ENCODE measurements at regions not wholly inside any gene's neighbourhood (a gene's known extent, or its start where the extent isn't known, plus 50 kb on each side); places are given as distances from the start of the nearest gene placed in this dataset.

GRCh38 chr11:109300211-109300610 is 121.8 kb upstream of the C11orf87 start:
- Histone ChIP-seq H3K27ac (ENCODE audit: low read length) (no peak overlapping the region), H3K9ac (ENCODE audit: low read length) (no peak overlapping the region), H3K4me3 (ENCODE audit: low read length) (no peak overlapping the region), H3K27me3 (ENCODE audit: control insufficient read depth, insufficient read depth, low read length) (no peaks in the 10 kb centered on the region), H3K4me1 (ENCODE audit: control insufficient read depth, low read depth, low read length) (peaks cover 8% of the 10 kb centered on the region), H3K36me3 (ENCODE audit: control insufficient read depth, low read depth, low read length) (no peaks in the 10 kb centered on the region), H3K9me3 (ENCODE audit: control insufficient read depth, low read depth, low read length) (no peaks in the 10 kb centered on the region)

DNA sequence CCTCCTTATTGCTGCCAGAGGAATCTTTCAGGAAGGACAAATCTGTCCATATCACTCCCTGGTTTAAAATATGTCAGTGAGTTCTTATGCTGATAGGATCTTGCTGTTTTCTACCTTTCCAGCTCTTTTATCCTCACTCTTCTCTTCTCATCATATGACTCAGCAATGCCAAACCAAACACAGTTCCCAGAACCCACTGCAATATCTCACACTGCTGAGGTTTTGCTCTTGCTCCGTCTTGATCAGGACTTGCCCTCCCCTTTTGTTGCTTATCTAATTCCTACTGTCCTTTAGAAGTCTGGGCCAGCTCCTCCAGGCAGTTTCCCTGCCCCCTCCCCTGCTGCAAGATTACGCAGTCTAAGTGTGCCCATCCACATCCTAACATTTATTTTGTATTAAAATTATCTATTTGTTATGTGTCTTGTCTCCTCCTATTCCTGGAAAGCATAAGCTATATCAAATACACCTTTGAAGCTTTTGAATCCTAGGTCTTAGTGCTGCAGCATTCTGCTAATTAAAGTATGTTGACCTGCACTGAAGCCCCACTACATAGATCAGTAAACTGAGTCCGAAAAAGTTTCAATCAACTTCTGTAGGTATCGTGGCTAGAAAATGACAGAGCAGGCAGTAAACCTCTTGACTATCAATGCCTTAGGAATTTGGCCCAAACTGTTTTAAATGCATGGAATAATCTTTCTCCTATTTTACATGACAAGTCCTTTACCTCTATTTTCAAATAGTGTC is 119.2 kb upstream of the C11orf87 start:
- Histone ChIP-seq H3K27me3 (ENCODE audit: control insufficient read depth, insufficient read depth, low read length) (no peaks in the 10 kb centered on the region), H3K9ac (ENCODE audit: low read length) (no peak overlapping the region), H3K36me3 (ENCODE audit: control insufficient read depth, low read depth, low read length) (no peaks in the 10 kb centered on the region), H3K4me1 (ENCODE audit: control insufficient read depth, low read depth, low read length) (peaks cover 8% of the 10 kb centered on the region), H3K9me3 (ENCODE audit: control insufficient read depth, low read depth, low read length) (no peaks in the 10 kb centered on the region), H3K4me3 (ENCODE audit: low read length) (no peak overlapping the region), H3K27ac (ENCODE audit: low read length) (no peak overlapping the region)

DNA sequence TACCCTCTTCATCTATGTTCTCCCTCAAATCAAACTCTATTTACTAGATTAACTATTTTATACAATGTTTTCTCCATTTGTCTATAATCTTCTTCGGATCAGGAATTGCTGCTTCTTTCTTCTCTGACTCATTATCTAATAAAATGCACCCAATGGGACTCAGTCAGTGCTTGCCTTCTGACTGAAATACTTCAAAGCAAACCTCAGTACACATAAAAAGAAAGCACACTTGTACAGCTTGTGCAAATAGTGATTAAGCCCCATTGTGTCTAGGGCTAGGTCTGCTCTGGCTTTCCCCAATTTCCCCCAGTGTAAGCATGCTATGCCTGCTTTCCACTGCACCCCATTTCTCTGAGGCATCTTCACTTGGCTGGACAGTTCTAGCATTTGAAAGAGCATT is 118.6 kb upstream of the C11orf87 start:
- H3K27me3 ChIP-seq (ENCODE audit: control insufficient read depth, insufficient read depth, low read length): no peaks in the 10 kb centered on the region
- no peak overlapping the region for H3K27ac ChIP-seq (ENCODE audit: low read length)
- H3K4me1 ChIP-seq (ENCODE audit: control insufficient read depth, low read depth, low read length): peaks cover 8% of the 10 kb centered on the region
- H3K4me3 ChIP-seq (ENCODE audit: low read length): no peak overlapping the region
- no peaks in the 10 kb centered on the region for H3K36me3 ChIP-seq (ENCODE audit: control insufficient read depth, low read depth, low read length)
- H3K9ac ChIP-seq (ENCODE audit: low read length): no peak overlapping the region
- H3K9me3 ChIP-seq (ENCODE audit: control insufficient read depth, low read depth, low read length): no peaks in the 10 kb centered on the region

GRCh38 chr11:109304159-109304558 is 117.8 kb upstream of the C11orf87 start:
- Histone ChIP-seq H3K4me3 (ENCODE audit: low read length) (no peak overlapping the region), H3K4me1 (ENCODE audit: control insufficient read depth, low read depth, low read length) (peaks cover 8% of the 10 kb centered on the region), H3K9ac (ENCODE audit: low read length) (no peak overlapping the region), H3K9me3 (ENCODE audit: control insufficient read depth, low read depth, low read length) (no peaks in the 10 kb centered on the region), H3K27me3 (ENCODE audit: control insufficient read depth, insufficient read depth, low read length) (no peaks in the 10 kb centered on the region), H3K27ac (ENCODE audit: low read length) (no peak overlapping the region), H3K36me3 (ENCODE audit: control insufficient read depth, low read depth, low read length) (no peaks in the 10 kb centered on the region)

DNA sequence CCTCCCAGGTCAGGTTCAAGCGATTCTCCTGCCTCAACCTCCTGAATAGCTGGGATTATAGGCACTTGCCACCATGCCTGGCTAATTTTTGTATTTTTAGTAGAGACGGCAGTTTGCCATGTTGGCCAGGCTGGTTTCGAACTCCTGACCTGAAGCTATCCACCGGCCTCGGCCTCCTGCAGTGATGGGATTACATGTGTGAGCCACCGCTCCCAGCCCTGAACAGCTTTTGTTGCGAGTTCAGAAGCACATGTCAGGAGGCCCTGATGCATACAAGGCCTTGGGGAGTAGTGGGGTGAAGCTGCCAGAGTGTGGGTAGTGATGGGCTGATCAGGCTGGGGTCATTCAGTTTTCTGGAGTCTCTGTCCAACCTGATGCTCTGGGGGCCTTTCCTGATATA is 117.0 kb upstream of the C11orf87 start:
- Histone ChIP-seq H3K4me1 (ENCODE audit: control insufficient read depth, low read depth, low read length) (peaks cover 8% of the 10 kb centered on the region), H3K36me3 (ENCODE audit: control insufficient read depth, low read depth, low read length) (no peaks in the 10 kb centered on the region), H3K4me3 (ENCODE audit: low read length) (no peak overlapping the region), H3K9ac (ENCODE audit: low read length) (no peak overlapping the region), H3K9me3 (ENCODE audit: control insufficient read depth, low read depth, low read length) (no peaks in the 10 kb centered on the region), H3K27ac (ENCODE audit: low read length) (no peak overlapping the region), H3K27me3 (ENCODE audit: control insufficient read depth, insufficient read depth, low read length) (no peaks in the 10 kb centered on the region)

- Histone ChIP-seq H3K4me1 (ENCODE audit: control insufficient read depth, low read depth, low read length) (peaks cover 8% of the 10 kb centered on the region), H3K4me3 (ENCODE audit: low read length) (no peak overlapping the region), H3K9me3 (ENCODE audit: control insufficient read depth, low read depth, low read length) (no peaks in the 10 kb centered on the region), H3K36me3 (ENCODE audit: control insufficient read depth, low read depth, low read length) (no peaks in the 10 kb centered on the region), H3K27ac (ENCODE audit: low read length) (no peak overlapping the region), H3K27me3 (ENCODE audit: control insufficient read depth, insufficient read depth, low read length) (no peaks in the 10 kb centered on the region), H3K9ac (ENCODE audit: low read length) (no peak overlapping the region)
These were observed 115.7 kb upstream of the C11orf87 start for GRCh38 chr11:109306322-109306721.

DNA sequence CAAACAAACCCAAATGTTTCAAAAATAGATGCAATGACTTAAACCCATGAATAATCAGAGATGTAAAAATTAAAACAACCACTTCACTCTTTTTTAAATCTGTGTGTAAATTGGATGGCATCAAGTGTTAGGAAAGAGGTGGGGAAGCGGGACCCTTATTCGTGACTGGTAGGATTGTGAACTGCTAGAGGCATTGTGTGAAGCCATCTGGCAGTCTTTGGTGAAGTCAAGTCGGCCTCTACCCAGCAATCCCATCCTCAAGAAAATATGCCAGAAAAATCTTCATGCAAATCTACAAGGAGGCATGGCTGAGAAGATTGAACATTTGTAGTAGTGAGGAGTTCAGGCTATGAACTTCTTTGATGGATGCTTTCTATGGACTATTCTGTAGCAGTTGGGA is 114.6 kb upstream of the C11orf87 start:
- peaks cover 3% of the 10 kb centered on the region for H3K4me1 ChIP-seq (ENCODE audit: control insufficient read depth, low read depth, low read length)
- no peak overlapping the region for H3K27ac ChIP-seq (ENCODE audit: low read length)
- H3K9ac ChIP-seq (ENCODE audit: low read length): no peak overlapping the region
- no peaks in the 10 kb centered on the region for H3K9me3 ChIP-seq (ENCODE audit: control insufficient read depth, low read depth, low read length)
- no peaks in the 10 kb centered on the region for H3K27me3 ChIP-seq (ENCODE audit: control insufficient read depth, insufficient read depth, low read length)
- no peaks in the 10 kb centered on the region for H3K36me3 ChIP-seq (ENCODE audit: control insufficient read depth, low read depth, low read length)
- no peak overlapping the region for H3K4me3 ChIP-seq (ENCODE audit: low read length)

- H3K9me3 ChIP-seq (ENCODE audit: control insufficient read depth, low read depth, low read length): no peaks in the 10 kb centered on the region
- H3K27ac ChIP-seq (ENCODE audit: low read length): no peak overlapping the region
- no peak overlapping the region for H3K9ac ChIP-seq (ENCODE audit: low read length)
- H3K27me3 ChIP-seq (ENCODE audit: control insufficient read depth, insufficient read depth, low read length): no peaks in the 10 kb centered on the region
- H3K4me3 ChIP-seq (ENCODE audit: low read length): no peak overlapping the region
- H3K36me3 ChIP-seq (ENCODE audit: control insufficient read depth, low read depth, low read length): no peaks in the 10 kb centered on the region
- no peaks in the 10 kb centered on the region for H3K4me1 ChIP-seq (ENCODE audit: control insufficient read depth, low read depth, low read length)
These were observed 113.4 kb upstream of the C11orf87 start for GRCh38 chr11:109308551-109308950.

GRCh38 chr11:109309153-109309552 is 112.8 kb upstream of the C11orf87 start:
- H3K4me3 ChIP-seq (ENCODE audit: low read length): no peak overlapping the region
- H3K36me3 ChIP-seq (ENCODE audit: control insufficient read depth, low read depth, low read length): no peaks in the 10 kb centered on the region
- H3K27ac ChIP-seq (ENCODE audit: low read length): no peak overlapping the region
- no peaks in the 10 kb centered on the region for H3K4me1 ChIP-seq (ENCODE audit: control insufficient read depth, low read depth, low read length)
- H3K9ac ChIP-seq (ENCODE audit: low read length): no peak overlapping the region
- H3K9me3 ChIP-seq (ENCODE audit: control insufficient read depth, low read depth, low read length): no peaks in the 10 kb centered on the region
- no peaks in the 10 kb centered on the region for H3K27me3 ChIP-seq (ENCODE audit: control insufficient read depth, insufficient read depth, low read length)

GRCh38 chr11:109317726-109318125 is 104.3 kb upstream of the C11orf87 start:
- no peaks in the 10 kb centered on the region for H3K4me1 ChIP-seq (ENCODE audit: control insufficient read depth, low read depth, low read length)
- H3K9ac ChIP-seq (ENCODE audit: low read length): no peak overlapping the region

GRCh38 chr11:109320595-109320994 is 101.4 kb upstream of the C11orf87 start:
- Histone ChIP-seq H3K27ac (ENCODE audit: low read length) (no peak overlapping the region), H3K36me3 (ENCODE audit: control insufficient read depth, low read depth, low read length) (no peaks in the 10 kb centered on the region), H3K9ac (ENCODE audit: low read length) (no peak overlapping the region), H3K9me3 (ENCODE audit: control insufficient read depth, low read depth, low read length) (no peaks in the 10 kb centered on the region), H3K4me3 (ENCODE audit: low read length) (no peak overlapping the region), H3K27me3 (ENCODE audit: control insufficient read depth, insufficient read depth, low read length) (no peaks in the 10 kb centered on the region), H3K4me1 (ENCODE audit: control insufficient read depth, low read depth, low read length) (no peaks in the 10 kb centered on the region)

More at GRCh38 chr11:109317726-109318125, 104.3 kb upstream of the C11orf87 start:
- H3K9me3 ChIP-seq (ENCODE audit: control insufficient read depth, low read depth, low read length): no peaks in the 10 kb centered on the region
- H3K4me3 ChIP-seq (ENCODE audit: low read length): no peak overlapping the region
- no peaks in the 10 kb centered on the region for H3K36me3 ChIP-seq (ENCODE audit: control insufficient read depth, low read depth, low read length)
- no peak overlapping the region for H3K27ac ChIP-seq (ENCODE audit: low read length)
- H3K27me3 ChIP-seq (ENCODE audit: control insufficient read depth, insufficient read depth, low read length): no peaks in the 10 kb centered on the region

- Histone ChIP-seq H3K9ac (ENCODE audit: low read length) (no peak overlapping the region), H3K27me3 (ENCODE audit: control insufficient read depth, insufficient read depth, low read length) (no peaks in the 10 kb centered on the region), H3K4me1 (ENCODE audit: control insufficient read depth, low read depth, low read length) (no peaks in the 10 kb centered on the region), H3K36me3 (ENCODE audit: control insufficient read depth, low read depth, low read length) (no peaks in the 10 kb centered on the region), H3K27ac (ENCODE audit: low read length) (no peak overlapping the region), H3K9me3 (ENCODE audit: control insufficient read depth, low read depth, low read length) (no peaks in the 10 kb centered on the region), H3K4me3 (ENCODE audit: low read length) (no peak overlapping the region)
These were observed 95.2 kb upstream of the C11orf87 start for GRCh38 chr11:109326781-109327180.
